HL-60 (cell line): ENCODE measurements at regions not wholly inside any gene's neighbourhood (a gene's known extent, or its start where the extent isn't known, plus 50 kb on each side); places are given as distances from the start of the nearest gene placed in this dataset.

Source experiments
- GABPA ChIP-seq: IDR thresholded peaks from 2 replicates; pipeline ENCODE4 v1.6.1; 2012; ENCODE audit warnings: low read depth
- TF ChIP-seq, protein P1 (sequence below): IDR thresholded peaks from one replicate; pipeline ENCODE4 v1.5.1; 2011; ENCODE audit warnings: low read length, control low read depth, inconsistent platforms; ENCODE audit not compliant: insufficient read depth

DNA sequence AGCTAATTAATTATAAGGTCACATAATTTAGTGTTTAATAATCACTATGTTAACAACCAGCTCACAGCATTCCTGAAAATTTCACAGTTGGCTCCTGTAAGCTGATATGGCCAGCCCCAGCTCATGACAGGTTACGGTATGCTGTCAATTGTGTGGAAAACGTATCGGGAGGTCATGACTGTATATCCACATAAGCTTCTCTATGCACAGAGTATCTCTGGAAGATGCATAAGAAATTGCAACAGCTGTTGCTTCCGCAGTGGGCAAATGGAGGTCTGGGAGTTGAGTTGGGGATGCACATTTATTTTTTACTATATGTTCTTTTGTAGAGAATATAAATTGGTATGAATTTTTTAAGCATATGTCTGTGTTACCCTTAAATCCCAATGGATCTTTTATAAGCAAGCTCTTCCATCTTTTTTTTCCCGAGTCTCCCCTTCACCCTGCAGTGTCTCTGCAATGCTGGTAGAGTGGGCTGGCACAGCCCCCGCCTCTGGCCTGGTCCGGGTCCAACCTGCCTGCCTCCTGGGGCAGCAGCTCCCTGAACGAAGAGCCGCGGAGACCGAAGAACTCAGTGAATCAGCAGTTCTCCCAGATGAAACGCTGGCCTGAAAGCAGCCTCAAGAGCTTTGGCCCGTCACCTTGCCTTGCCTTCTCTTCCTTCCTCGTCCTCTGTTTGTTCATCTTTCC, 139.9 kb upstream of the CDYL start:
- TF ChIP-seq, protein P1, sequence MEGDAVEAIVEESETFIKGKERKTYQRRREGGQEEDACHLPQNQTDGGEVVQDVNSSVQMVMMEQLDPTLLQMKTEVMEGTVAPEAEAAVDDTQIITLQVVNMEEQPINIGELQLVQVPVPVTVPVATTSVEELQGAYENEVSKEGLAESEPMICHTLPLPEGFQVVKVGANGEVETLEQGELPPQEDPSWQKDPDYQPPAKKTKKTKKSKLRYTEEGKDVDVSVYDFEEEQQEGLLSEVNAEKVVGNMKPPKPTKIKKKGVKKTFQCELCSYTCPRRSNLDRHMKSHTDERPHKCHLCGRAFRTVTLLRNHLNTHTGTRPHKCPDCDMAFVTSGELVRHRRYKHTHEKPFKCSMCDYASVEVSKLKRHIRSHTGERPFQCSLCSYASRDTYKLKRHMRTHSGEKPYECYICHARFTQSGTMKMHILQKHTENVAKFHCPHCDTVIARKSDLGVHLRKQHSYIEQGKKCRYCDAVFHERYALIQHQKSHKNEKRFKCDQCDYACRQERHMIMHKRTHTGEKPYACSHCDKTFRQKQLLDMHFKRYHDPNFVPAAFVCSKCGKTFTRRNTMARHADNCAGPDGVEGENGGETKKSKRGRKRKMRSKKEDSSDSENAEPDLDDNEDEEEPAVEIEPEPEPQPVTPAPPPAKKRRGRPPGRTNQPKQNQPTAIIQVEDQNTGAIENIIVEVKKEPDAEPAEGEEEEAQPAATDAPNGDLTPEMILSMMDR, result no peak
- no peak for TF ChIP-seq GABPA
